K562 (cell line): ENCODE measurements at regions not wholly inside any gene's neighbourhood (a gene's known extent, or its start where the extent isn't known, plus 50 kb on each side); places are given as distances from the start of the nearest gene placed in this dataset.
A peak's percentile ranks its signal among the peaks of the same experiment; 100 is the strongest.

Experiments
- POLR3A ChIP-seq: IDR thresholded peaks from 2 replicates; pipeline ENCODE4 v1.6.1; 2011; ENCODE audit warnings: borderline replicate concordance, mild to moderate bottlenecking, moderate library complexity; ENCODE audit not compliant: insufficient read length, insufficient read depth; ENCODE audit errors: extremely low read depth
- SMARCB1 ChIP-seq: IDR thresholded peaks from 2 replicates; pipeline ENCODE4 v1.6.1; 2011; ENCODE audit warnings: improper control_type of control experiment, low read depth; ENCODE audit not compliant: insufficient read length
- ZFP91 ChIP-seq: sonication (generic); formaldehyde crosslinking; IDR thresholded peaks from 2 replicates; pipeline ENCODE4 v1.8.0; 2022; ENCODE audit warnings: mild to moderate bottlenecking, missing genetic modification reagents
- ZNF518B ChIP-seq: fragments of 250-450 bp; sonication (Bioruptor Pico); IDR thresholded peaks from 2 replicates; pipeline ENCODE4 v1.5.0; 2021; ENCODE audit warnings: mild to moderate bottlenecking, moderate library complexity
- ZNF766 ChIP-seq: fragments of 200-800 bp; sonication (Bioruptor generic); conservative IDR thresholded peaks from 2 replicates; pipeline ENCODE4 v1.6.1; 2016; ENCODE audit warnings: missing genetic modification characterization, missing compliant biosample characterization

GRCh38 chr15:95929232-95929846, 401.2 kb upstream of the NR2F2 start (continued):
- TF ChIP-seq SMARCB1 (no peak), ZNF518B (CRISPR knock-in tag) (no peak), POLR3A (no peak), ZNF766 (peak; percentile 96), ZFP91 (no peak)
